ENCODE measurements at regions not wholly inside any gene's neighbourhood (a gene's known extent, or its start where the extent isn't known, plus 50 kb on each side); places are given as distances from the start of the nearest gene placed in this dataset.

GRCh38 chr5:6264394-6264793 lies 114.0 kb downstream of the MED10 start:
- TF ChIP-seq EZH2 (IDR thresholded peaks at IDR 0.05; ENCODE audit: insufficient read depth, poor library complexity, severe bottlenecking) = no peak
- no peak for TF ChIP-seq EZH2phosphoT487 (IDR thresholded peaks at IDR 0.05; ENCODE audit: insufficient read depth, low read depth)

All from GM23248 (cell line).